ENCODE measurements at regions not wholly inside any gene's neighbourhood (a gene's known extent, or its start where the extent isn't known, plus 50 kb on each side); places are given as distances from the start of the nearest gene placed in this dataset.

DNA sequence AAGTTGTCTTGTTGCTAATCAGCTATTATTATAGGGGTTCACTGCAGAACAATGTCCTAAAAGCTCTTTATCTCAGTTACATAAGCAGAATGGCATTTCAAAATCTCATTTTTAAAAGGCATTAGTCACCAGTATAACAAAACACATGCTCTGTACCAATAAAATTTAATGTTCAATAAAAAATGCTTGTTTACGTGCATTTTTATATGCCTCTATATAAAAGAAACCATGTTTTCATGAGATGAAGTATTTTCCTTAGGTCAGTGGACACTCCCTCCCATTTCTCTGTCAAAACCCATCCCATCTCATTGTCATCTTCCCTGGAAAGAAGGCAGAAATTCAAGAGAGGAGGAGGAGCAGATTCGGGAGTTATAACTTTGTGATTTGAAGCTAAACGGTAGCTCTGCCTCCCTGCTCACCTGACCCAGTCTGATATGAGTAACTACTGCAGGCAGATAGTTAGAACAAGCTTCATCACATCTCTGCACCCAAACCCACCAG is 231.9 kb upstream of the SIX2 start:
- TF ChIP-seq, protein P1, sequence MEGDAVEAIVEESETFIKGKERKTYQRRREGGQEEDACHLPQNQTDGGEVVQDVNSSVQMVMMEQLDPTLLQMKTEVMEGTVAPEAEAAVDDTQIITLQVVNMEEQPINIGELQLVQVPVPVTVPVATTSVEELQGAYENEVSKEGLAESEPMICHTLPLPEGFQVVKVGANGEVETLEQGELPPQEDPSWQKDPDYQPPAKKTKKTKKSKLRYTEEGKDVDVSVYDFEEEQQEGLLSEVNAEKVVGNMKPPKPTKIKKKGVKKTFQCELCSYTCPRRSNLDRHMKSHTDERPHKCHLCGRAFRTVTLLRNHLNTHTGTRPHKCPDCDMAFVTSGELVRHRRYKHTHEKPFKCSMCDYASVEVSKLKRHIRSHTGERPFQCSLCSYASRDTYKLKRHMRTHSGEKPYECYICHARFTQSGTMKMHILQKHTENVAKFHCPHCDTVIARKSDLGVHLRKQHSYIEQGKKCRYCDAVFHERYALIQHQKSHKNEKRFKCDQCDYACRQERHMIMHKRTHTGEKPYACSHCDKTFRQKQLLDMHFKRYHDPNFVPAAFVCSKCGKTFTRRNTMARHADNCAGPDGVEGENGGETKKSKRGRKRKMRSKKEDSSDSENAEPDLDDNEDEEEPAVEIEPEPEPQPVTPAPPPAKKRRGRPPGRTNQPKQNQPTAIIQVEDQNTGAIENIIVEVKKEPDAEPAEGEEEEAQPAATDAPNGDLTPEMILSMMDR (IDR thresholded peaks at IDR 0.05; ENCODE audit: low read depth, low read length, missing input control): no peak
- no peak for TF ChIP-seq YY1 (IDR thresholded peaks at IDR 0.05)
- TF ChIP-seq JUND (IDR thresholded peaks at IDR 0.05): no peak
- no peak for TF ChIP-seq TAF1 (conservative IDR thresholded peaks at IDR 0.05)
- TF ChIP-seq, protein P2, sequence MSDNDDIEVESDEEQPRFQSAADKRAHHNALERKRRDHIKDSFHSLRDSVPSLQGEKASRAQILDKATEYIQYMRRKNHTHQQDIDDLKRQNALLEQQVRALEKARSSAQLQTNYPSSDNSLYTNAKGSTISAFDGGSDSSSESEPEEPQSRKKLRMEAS (IDR thresholded peaks at IDR 0.05): no peak
- TF ChIP-seq, protein P3, sequence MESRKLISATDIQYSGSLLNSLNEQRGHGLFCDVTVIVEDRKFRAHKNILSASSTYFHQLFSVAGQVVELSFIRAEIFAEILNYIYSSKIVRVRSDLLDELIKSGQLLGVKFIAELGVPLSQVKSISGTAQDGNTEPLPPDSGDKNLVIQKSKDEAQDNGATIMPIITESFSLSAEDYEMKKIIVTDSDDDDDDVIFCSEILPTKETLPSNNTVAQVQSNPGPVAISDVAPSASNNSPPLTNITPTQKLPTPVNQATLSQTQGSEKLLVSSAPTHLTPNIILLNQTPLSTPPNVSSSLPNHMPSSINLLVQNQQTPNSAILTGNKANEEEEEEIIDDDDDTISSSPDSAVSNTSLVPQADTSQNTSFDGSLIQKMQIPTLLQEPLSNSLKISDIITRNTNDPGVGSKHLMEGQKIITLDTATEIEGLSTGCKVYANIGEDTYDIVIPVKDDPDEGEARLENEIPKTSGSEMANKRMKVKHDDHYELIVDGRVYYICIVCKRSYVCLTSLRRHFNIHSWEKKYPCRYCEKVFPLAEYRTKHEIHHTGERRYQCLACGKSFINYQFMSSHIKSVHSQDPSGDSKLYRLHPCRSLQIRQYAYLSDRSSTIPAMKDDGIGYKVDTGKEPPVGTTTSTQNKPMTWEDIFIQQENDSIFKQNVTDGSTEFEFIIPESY (IDR thresholded peaks at IDR 0.05): no peak
- no peak for TF ChIP-seq EGR1 (IDR thresholded peaks at IDR 0.05; ENCODE audit: low read depth in 2 of 2)
